Astrocyte (in vitro differentiated cells and primary cell): ENCODE measurements at regions not wholly inside any gene's neighbourhood (a gene's known extent, or its start where the extent isn't known, plus 50 kb on each side); places are given as distances from the start of the nearest gene placed in this dataset.

Experiments used
- EZH2 ChIP-seq: IDR thresholded peaks from 2 replicates; pipeline ENCODE4 v1.6.1; 2012; ENCODE audit warnings: mild to moderate bottlenecking, low read length, inconsistent platforms; ENCODE audit not compliant: insufficient read depth
- TF ChIP-seq, protein P1 (sequence below): IDR thresholded peaks from 2 replicates; pipeline ENCODE4 v1.5.1; 2011; ENCODE audit warnings: low read depth, mild to moderate bottlenecking, inconsistent platforms, low read length, moderate library complexity; ENCODE audit not compliant: insufficient read depth

DNA sequence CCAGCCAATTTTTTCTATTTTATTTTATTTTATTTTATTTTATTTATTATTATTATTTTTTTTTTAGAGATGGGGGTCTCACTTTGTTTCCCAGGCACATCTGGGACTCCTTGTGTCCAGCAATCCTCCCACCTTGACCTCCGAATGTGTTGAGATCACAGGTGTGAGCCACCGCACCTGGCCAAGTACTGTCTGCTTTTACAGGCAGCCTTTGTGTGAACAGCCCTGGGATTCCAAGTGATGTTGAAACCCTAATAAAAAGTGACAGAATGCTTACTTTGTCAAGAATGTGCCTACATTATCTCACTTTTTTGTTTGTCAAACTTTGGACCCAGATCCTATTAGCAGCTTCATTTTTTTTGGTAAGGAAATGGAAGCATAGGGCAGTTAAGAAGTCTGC is 220.1 kb upstream of the EDNRB start:
- TF ChIP-seq, protein P1, sequence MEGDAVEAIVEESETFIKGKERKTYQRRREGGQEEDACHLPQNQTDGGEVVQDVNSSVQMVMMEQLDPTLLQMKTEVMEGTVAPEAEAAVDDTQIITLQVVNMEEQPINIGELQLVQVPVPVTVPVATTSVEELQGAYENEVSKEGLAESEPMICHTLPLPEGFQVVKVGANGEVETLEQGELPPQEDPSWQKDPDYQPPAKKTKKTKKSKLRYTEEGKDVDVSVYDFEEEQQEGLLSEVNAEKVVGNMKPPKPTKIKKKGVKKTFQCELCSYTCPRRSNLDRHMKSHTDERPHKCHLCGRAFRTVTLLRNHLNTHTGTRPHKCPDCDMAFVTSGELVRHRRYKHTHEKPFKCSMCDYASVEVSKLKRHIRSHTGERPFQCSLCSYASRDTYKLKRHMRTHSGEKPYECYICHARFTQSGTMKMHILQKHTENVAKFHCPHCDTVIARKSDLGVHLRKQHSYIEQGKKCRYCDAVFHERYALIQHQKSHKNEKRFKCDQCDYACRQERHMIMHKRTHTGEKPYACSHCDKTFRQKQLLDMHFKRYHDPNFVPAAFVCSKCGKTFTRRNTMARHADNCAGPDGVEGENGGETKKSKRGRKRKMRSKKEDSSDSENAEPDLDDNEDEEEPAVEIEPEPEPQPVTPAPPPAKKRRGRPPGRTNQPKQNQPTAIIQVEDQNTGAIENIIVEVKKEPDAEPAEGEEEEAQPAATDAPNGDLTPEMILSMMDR, result no peak
- TF ChIP-seq EZH2, result no peak
